KOPT-K1 (cell line): ENCODE measurements at regions not wholly inside any gene's neighbourhood (a gene's known extent, or its start where the extent isn't known, plus 50 kb on each side); places are given as distances from the start of the nearest gene placed in this dataset.

ENCODE experiments used
- H3K27ac ChIP-seq: fragments of 200-600 bp; sonication (generic); 2 replicates; pipeline ENCODE4 v1.5.1; 2016; ENCODE audit warnings: antibody characterized with exemption, mild to moderate bottlenecking, low read depth, low read length; ENCODE audit not compliant: poor library complexity, severe bottlenecking
- H3K36me3 ChIP-seq: fragments of 200-600 bp; sonication (generic); 2 replicates; pipeline ENCODE4 v1.5.1; 2017; ENCODE audit warnings: antibody characterized with exemption, mild to moderate bottlenecking, low read length, moderate library complexity; ENCODE audit not compliant: insufficient read depth
- H3K9me3 ChIP-seq: fragments of 200-600 bp; sonication (generic); 2 replicates; pipeline ENCODE4 v1.5.1; 2017; ENCODE audit warnings: antibody characterized with exemption, low read length, mild to moderate bottlenecking; ENCODE audit not compliant: insufficient read depth, poor library complexity, severe bottlenecking

DNA sequence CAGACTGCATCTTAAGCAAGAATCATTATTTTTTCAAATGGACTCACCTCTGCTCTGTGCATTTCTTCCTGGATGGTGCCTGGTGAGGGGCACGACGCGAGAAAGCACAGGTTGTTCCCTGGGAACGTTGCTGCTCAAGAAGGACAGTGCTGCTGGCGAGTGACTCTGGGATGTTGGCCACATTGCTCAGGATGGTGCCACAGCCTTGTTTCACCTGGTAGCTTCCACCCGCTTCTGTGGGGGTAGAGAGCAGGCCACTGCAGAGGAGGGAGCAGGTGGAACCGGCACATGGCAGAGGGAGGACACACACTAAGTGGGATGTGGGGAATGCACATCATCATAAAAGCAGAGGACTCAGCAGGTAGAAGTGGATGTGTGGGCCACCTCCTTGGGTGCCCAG lies 444.7 kb downstream of the TCERG1L start:
- H3K9me3 ChIP-seq, result no peaks in the 10 kb centered on the region
- H3K36me3 ChIP-seq, result no peaks in the 10 kb centered on the region

DNA sequence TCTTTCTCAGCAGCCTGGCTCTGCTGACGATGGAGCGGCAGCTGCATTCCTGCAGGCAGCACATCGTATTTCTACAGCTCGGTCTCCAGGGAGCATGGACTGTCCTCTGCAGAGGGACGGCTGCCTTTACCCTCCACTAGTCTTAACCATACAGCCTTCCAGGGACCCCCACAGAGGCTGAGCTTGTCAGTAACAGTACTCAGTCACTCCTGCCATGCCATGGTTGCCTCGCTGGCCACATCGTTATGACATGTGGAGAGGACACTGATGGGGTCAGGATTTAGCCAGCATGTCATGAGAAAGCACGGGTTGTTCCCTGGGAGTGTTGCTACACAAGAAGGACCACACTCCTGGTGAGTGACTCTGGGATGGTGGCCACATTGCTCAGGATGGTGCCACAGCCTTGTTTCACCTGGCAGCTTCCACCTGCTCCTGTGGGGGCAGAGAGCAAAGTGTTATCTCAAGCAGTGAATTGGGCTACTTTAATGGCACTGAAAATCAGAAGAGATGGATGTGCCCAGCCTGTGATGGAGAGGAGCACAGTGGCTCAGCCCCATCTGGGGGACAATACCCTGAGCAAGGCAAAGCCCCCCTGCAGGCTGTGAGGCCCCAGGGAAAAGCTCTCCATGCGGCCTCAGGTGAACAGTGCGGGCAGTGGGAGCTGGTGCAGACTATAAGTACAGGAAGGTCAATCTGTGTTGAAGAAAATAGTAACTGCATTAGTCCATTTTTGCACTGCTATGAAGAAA lies 443.9 kb downstream of the TCERG1L start:
- Histone ChIP-seq H3K27ac (no peak overlapping the region), H3K9me3 (no peaks in the 10 kb centered on the region), H3K36me3 (no peaks in the 10 kb centered on the region)

More for the DNA sequence above, 444.7 kb downstream of the TCERG1L start:
- no peak overlapping the region for H3K27ac ChIP-seq

DNA sequence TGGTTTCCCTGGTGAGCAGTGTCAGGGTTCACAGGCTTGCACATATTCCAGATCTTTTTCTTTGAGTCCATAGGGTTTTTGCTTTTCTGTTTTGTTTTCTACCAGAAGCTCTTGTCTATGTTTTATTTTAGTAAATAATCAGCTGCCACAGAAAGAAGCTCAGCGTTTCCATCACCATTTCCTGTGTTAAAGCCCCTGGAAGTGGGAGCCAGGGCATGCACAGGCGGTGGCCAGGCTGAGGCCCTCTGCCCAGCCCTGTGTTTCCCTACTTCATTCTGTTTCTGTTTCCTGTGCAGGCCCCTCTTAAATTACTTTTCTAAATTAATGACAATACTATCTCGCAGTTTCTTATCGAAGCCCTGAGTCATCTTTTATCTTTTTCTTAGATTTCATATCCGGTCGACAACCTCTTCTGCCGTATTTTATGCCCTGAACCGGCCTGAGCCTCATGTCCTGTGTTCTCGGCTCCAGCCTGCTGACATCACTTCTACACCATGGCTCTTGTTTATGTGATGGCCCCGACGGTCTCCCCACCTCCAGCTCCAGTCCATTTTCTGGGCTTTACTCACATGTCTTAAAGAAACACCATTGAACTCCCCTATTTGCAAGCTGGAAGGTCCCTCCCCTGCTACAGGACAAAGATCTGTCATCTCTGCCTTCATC lies 442.2 kb downstream of the TCERG1L start:
- Histone ChIP-seq H3K27ac (no peak overlapping the region), H3K9me3 (no peaks in the 10 kb centered on the region), H3K36me3 (no peaks in the 10 kb centered on the region)

DNA sequence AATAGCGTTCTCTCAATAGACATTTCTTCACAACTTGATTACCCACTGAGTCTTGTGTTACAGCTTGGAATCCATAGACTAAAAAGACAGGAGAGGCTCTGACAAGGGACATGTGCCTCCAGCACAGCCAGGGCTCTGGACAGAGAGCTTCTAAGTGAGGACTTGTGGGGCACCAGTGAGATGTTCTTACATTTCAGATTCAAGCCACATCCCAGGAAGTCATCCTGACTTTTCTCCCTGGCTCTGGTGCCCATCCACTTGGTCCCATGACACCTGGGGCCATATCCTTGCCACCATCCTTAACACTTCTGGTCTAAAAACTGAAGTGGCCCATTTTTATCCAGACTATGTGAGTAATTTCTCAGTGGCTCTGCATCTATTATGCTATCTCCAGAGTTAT lies 440.1 kb downstream of the TCERG1L start:
- no peaks in the 10 kb centered on the region for H3K36me3 ChIP-seq
- no peaks in the 10 kb centered on the region for H3K9me3 ChIP-seq
- H3K27ac ChIP-seq, result no peak overlapping the region

- Histone ChIP-seq H3K9me3 (no peaks in the 10 kb centered on the region), H3K36me3 (no peaks in the 10 kb centered on the region), H3K27ac (no peak overlapping the region)
Observed at GRCh38 chr10:130873636-130874035, 437.9 kb downstream of the TCERG1L start.

GRCh38 chr10:130875116-130875515 lies 436.4 kb downstream of the TCERG1L start:
- no peaks in the 10 kb centered on the region for H3K9me3 ChIP-seq
- no peaks in the 10 kb centered on the region for H3K36me3 ChIP-seq

GRCh38 chr10:130875897-130876472 lies 435.5 kb downstream of the TCERG1L start:
- Histone ChIP-seq H3K27ac (no peak overlapping the region), H3K9me3 (no peaks in the 10 kb centered on the region), H3K36me3 (no peaks in the 10 kb centered on the region)

More at GRCh38 chr10:130875116-130875515, 436.4 kb downstream of the TCERG1L start:
- H3K27ac ChIP-seq, result no peak overlapping the region

DNA sequence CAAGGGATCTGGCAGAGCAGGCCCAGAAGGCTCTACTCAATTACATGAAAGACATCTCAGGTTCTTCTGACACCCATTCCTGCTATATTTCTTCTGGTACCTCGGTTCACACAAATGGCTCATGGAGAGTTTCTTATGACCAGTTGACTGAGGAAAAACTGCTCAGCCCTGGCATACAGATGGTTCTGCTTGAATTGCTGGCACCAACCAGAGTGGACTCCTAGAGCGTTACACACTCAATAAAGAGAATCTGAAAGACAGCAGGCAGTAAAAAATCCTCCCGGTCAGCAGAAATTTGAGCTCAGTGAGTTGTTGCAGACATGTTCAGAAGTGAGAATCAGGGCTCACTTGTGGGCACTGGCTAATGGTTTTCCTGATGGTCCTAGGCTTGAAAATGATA lies 434.4 kb downstream of the TCERG1L start:
- H3K9me3 ChIP-seq, result no peaks in the 10 kb centered on the region
- H3K36me3 ChIP-seq, result no peaks in the 10 kb centered on the region
- no peak overlapping the region for H3K27ac ChIP-seq

- Histone ChIP-seq H3K9me3 (no peaks in the 10 kb centered on the region), H3K27ac (no peak overlapping the region), H3K36me3 (no peaks in the 10 kb centered on the region)
Observed at GRCh38 chr10:130878131-130878530, 433.4 kb downstream of the TCERG1L start.

GRCh38 chr10:130882906-130883305 lies 428.6 kb downstream of the TCERG1L start:
- no peaks in the 10 kb centered on the region for H3K36me3 ChIP-seq
- H3K27ac ChIP-seq, result no peak overlapping the region

GRCh38 chr10:130884456-130884855 lies 427.1 kb downstream of the TCERG1L start:
- Histone ChIP-seq H3K27ac (no peak overlapping the region), H3K9me3 (no peaks in the 10 kb centered on the region)

More at GRCh38 chr10:130882906-130883305, 428.6 kb downstream of the TCERG1L start:
- no peaks in the 10 kb centered on the region for H3K9me3 ChIP-seq

GRCh38 chr10:130885021-130885655 lies 426.4 kb downstream of the TCERG1L start:
- H3K36me3 ChIP-seq, result no peaks in the 10 kb centered on the region

More at GRCh38 chr10:130884456-130884855, 427.1 kb downstream of the TCERG1L start:
- no peaks in the 10 kb centered on the region for H3K36me3 ChIP-seq

DNA sequence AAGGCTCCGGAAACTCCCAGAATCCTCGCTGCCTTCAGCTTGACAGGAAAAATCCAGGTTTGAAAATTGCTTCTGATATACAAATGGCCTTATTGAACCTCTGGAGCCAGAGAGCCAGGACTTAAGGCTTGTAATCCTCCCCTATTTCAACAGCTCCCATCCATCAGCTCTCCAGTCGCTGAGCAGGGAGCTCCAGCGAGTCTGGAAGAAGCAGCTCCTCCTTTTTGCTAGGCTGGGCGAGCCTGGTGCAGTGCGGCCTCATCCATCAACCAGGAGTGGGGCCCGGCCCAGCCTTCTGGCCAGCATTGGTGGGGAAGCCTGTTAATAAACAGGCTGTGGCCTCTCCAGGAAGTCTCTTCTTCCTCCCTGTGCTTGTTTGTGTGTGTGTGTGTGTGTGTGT lies 424.4 kb downstream of the TCERG1L start:
- Histone ChIP-seq H3K36me3 (no peaks in the 10 kb centered on the region), H3K27ac (no peak overlapping the region), H3K9me3 (no peaks in the 10 kb centered on the region)

More at GRCh38 chr10:130885021-130885655, 426.4 kb downstream of the TCERG1L start:
- Histone ChIP-seq H3K9me3 (no peaks in the 10 kb centered on the region), H3K27ac (no peak overlapping the region)

DNA sequence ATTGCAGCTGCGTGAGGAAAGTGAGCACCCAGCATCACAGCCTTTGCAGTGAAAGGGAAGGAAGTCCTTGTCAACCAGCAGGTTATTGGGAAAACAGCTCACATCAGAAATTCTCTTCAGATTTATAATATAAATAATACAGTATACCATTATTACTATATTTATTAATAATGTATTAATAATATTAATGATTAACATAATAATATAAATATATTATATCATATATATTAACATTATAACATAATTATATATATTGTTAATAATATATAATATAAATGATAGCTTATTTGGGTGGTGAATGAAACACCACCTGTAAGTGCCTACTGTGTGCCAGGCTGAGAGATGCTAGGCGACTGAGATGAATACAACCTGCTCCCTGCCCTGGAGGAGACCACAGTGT lies 423.0 kb downstream of the TCERG1L start:
- no peak overlapping the region for H3K27ac ChIP-seq
- H3K9me3 ChIP-seq, result no peaks in the 10 kb centered on the region
- no peaks in the 10 kb centered on the region for H3K36me3 ChIP-seq

GRCh38 chr10:130889240-130889639 lies 422.3 kb downstream of the TCERG1L start:
- H3K36me3 ChIP-seq, result no peaks in the 10 kb centered on the region
- no peak overlapping the region for H3K27ac ChIP-seq
- no peaks in the 10 kb centered on the region for H3K9me3 ChIP-seq
